Activated naive CD4-positive, alpha-beta T cell treated with anti-CD3 and anti-CD28 coated beads, Interleukin-2, amount 10 ng/mL, durations not matched to agents 7 days and 5 days (primary cell): ENCODE measurements at regions not wholly inside any gene's neighbourhood (a gene's known extent, or its start where the extent isn't known, plus 50 kb on each side); places are given as distances from the start of the nearest gene placed in this dataset.

Experiments
- CTCF ChIA-PET: fragments of 350-600 bp; sonication (Branson Sonifier 250); formaldehyde crosslinking; loops from one replicate; lab custom pipeline; 2021; ENCODE audit warnings: antibody characterized with exemption; lab: Charles Lee
- DNase-seq: peaks from one replicate; pipeline ENCODE4 v3.0.0-alpha.2; 2020
- H3K27ac Mint-ChIP-seq: one replicate; pipeline ENCODE4 v1.8.0; 2021; ENCODE audit warnings: mild to moderate bottlenecking, moderate library complexity, mixed read lengths
- H3K27me3 Mint-ChIP-seq: one replicate; pipeline ENCODE4 v1.8.0; 2021; ENCODE audit warnings: mild to moderate bottlenecking, mixed read lengths
- H3K36me3 Mint-ChIP-seq: one replicate; pipeline ENCODE4 v1.8.0; 2021; ENCODE audit warnings: mixed read lengths
- H3K4me1 Mint-ChIP-seq: one replicate; pipeline ENCODE4 v1.8.0; 2021; ENCODE audit warnings: mixed read lengths
- H3K4me3 Mint-ChIP-seq: one replicate; pipeline ENCODE4 v1.8.0; 2021; ENCODE audit warnings: mild to moderate bottlenecking, moderate library complexity, mixed read lengths
- H3K9me3 Mint-ChIP-seq: one replicate; pipeline ENCODE4 v1.8.0; 2021; ENCODE audit warnings: mixed read lengths

- Mint-ChIP-seq H3K36me3 (no peaks in the 10 kb centered on the region), H3K4me3 (no peak overlapping the region), H3K27ac (no peak overlapping the region), H3K27me3 (peaks cover 3% of the 10 kb centered on the region), H3K4me1 (no peaks in the 10 kb centered on the region), H3K9me3 (no peaks in the 10 kb centered on the region)
- no peak for DNase-seq
- CTCF ChIA-PET: no interaction called here
Observed at GRCh38 chr5:74061292-74061691, 435.3 kb downstream of the ARHGEF28 start.

GRCh38 chr5:74059706-74060105, 433.7 kb downstream of the ARHGEF28 start:
- H3K27me3 Mint-ChIP-seq: peaks cover 8% of the 10 kb centered on the region
- DNase-seq: no peak
- no peaks in the 10 kb centered on the region for H3K36me3 Mint-ChIP-seq
- H3K4me3 Mint-ChIP-seq: no peak overlapping the region
- H3K4me1 Mint-ChIP-seq: no peaks in the 10 kb centered on the region
- CTCF ChIA-PET: no interaction called here
- H3K9me3 Mint-ChIP-seq: no peaks in the 10 kb centered on the region
- H3K27ac Mint-ChIP-seq: no peak overlapping the region

GRCh38 chr5:74056789-74057164, 430.8 kb downstream of the ARHGEF28 start:
- H3K27me3 Mint-ChIP-seq: peaks cover 8% of the 10 kb centered on the region
- CTCF ChIA-PET: interaction anchor here (1.0 to 1.1 kb wide), 2 partner anchors 10 to 593 kb away, joined by 4 read pairs; no protein-coding TSS in a partner anchor

GRCh38 chr5:74056107-74056788, 430.3 kb downstream of the ARHGEF28 start:
- Mint-ChIP-seq H3K4me3 (no peak overlapping the region), H3K4me1 (no peaks in the 10 kb centered on the region), H3K9me3 (no peaks in the 10 kb centered on the region), H3K27ac (no peak overlapping the region), H3K27me3 (peaks cover 8% of the 10 kb centered on the region), H3K36me3 (no peaks in the 10 kb centered on the region)
- CTCF ChIA-PET: interaction anchor here (1.0 to 1.1 kb wide), 2 partner anchors 10 to 593 kb away, joined by 4 read pairs; no protein-coding TSS in a partner anchor
- DNase-seq: no peak

More at GRCh38 chr5:74056789-74057164, 430.8 kb downstream of the ARHGEF28 start:
- Mint-ChIP-seq H3K36me3 (no peaks in the 10 kb centered on the region), H3K27ac (no peak overlapping the region), H3K9me3 (no peaks in the 10 kb centered on the region), H3K4me3 (no peak overlapping the region), H3K4me1 (no peaks in the 10 kb centered on the region)
- DNase-seq: no peak

- Mint-ChIP-seq H3K4me3 (no peak overlapping the region), H3K27me3 (peaks cover 8% of the 10 kb centered on the region), H3K9me3 (no peaks in the 10 kb centered on the region), H3K36me3 (no peaks in the 10 kb centered on the region), H3K4me1 (no peaks in the 10 kb centered on the region), H3K27ac (no peak overlapping the region)
- no peak for DNase-seq
- CTCF ChIA-PET: interaction anchor here (1.0 to 1.1 kb wide), 2 partner anchors 9 to 594 kb away, joined by 4 read pairs; no protein-coding TSS in a partner anchor
Observed at GRCh38 chr5:74055486-74056106, 429.6 kb downstream of the ARHGEF28 start.

GRCh38 chr5:74054641-74055421, 428.8 kb downstream of the ARHGEF28 start:
- DNase-seq: no peak
- no peak overlapping the region for H3K4me3 Mint-ChIP-seq
- no peaks in the 10 kb centered on the region for H3K9me3 Mint-ChIP-seq
- CTCF ChIA-PET: no interaction called here
- H3K36me3 Mint-ChIP-seq: no peaks in the 10 kb centered on the region
- H3K27me3 Mint-ChIP-seq: peaks cover 8% of the 10 kb centered on the region
- no peak overlapping the region for H3K27ac Mint-ChIP-seq
- H3K4me1 Mint-ChIP-seq: no peaks in the 10 kb centered on the region

GRCh38 chr5:74054139-74054538, 428.1 kb downstream of the ARHGEF28 start:
- Mint-ChIP-seq H3K27me3 (peaks cover 5% of the 10 kb centered on the region), H3K27ac (no peak overlapping the region), H3K4me3 (no peak overlapping the region), H3K36me3 (no peaks in the 10 kb centered on the region), H3K9me3 (no peaks in the 10 kb centered on the region), H3K4me1 (no peaks in the 10 kb centered on the region)
- CTCF ChIA-PET: no interaction called here
- no peak for DNase-seq

- CTCF ChIA-PET: no interaction called here
- Mint-ChIP-seq H3K27ac (no peak overlapping the region), H3K9me3 (no peaks in the 10 kb centered on the region), H3K36me3 (no peaks in the 10 kb centered on the region), H3K4me3 (no peak overlapping the region), H3K4me1 (no peaks in the 10 kb centered on the region), H3K27me3 (peaks cover 8% of the 10 kb centered on the region)
- no peak for DNase-seq
Observed at GRCh38 chr5:74052441-74053221, 426.6 kb downstream of the ARHGEF28 start.

- Mint-ChIP-seq H3K4me1 (no peaks in the 10 kb centered on the region), H3K27me3 (peaks cover 9% of the 10 kb centered on the region), H3K4me3 (no peak overlapping the region), H3K36me3 (no peaks in the 10 kb centered on the region), H3K9me3 (no peaks in the 10 kb centered on the region), H3K27ac (no peak overlapping the region)
- no peak for DNase-seq
- CTCF ChIA-PET: no interaction called here
Observed at GRCh38 chr5:74051076-74051475, 425.1 kb downstream of the ARHGEF28 start.

- H3K4me3 Mint-ChIP-seq: no peak overlapping the region
- CTCF ChIA-PET: no interaction called here
- no peak for DNase-seq
- no peaks in the 10 kb centered on the region for H3K4me1 Mint-ChIP-seq
- H3K36me3 Mint-ChIP-seq: no peaks in the 10 kb centered on the region
- no peaks in the 10 kb centered on the region for H3K9me3 Mint-ChIP-seq
- H3K27me3 Mint-ChIP-seq: peaks cover 10% of the 10 kb centered on the region
- H3K27ac Mint-ChIP-seq: no peak overlapping the region
Observed at GRCh38 chr5:74044936-74045335, 418.9 kb downstream of the ARHGEF28 start.

GRCh38 chr5:74042959-74043358, 417.0 kb downstream of the ARHGEF28 start:
- H3K4me3 Mint-ChIP-seq: no peak overlapping the region
- H3K36me3 Mint-ChIP-seq: no peaks in the 10 kb centered on the region
- no peak for DNase-seq
- H3K4me1 Mint-ChIP-seq: no peaks in the 10 kb centered on the region
- CTCF ChIA-PET: no interaction called here
- H3K27ac Mint-ChIP-seq: no peak overlapping the region
- H3K27me3 Mint-ChIP-seq: peaks cover 10% of the 10 kb centered on the region
- no peaks in the 10 kb centered on the region for H3K9me3 Mint-ChIP-seq

GRCh38 chr5:74042559-74042958, 416.6 kb downstream of the ARHGEF28 start:
- Mint-ChIP-seq H3K27me3 (peaks cover 7% of the 10 kb centered on the region), H3K4me1 (no peaks in the 10 kb centered on the region), H3K27ac (no peak overlapping the region), H3K36me3 (no peaks in the 10 kb centered on the region), H3K9me3 (no peaks in the 10 kb centered on the region), H3K4me3 (no peak overlapping the region)
- DNase-seq: no peak
- CTCF ChIA-PET: no interaction called here

- no peak overlapping the region for H3K27ac Mint-ChIP-seq
- CTCF ChIA-PET: no interaction called here
Observed at GRCh38 chr5:74041913-74042312, 415.9 kb downstream of the ARHGEF28 start.

More at GRCh38 chr5:74041913-74042312, 415.9 kb downstream of the ARHGEF28 start:
- no peaks in the 10 kb centered on the region for H3K4me1 Mint-ChIP-seq
- H3K27me3 Mint-ChIP-seq: peaks cover 7% of the 10 kb centered on the region
- DNase-seq: no peak
- no peaks in the 10 kb centered on the region for H3K36me3 Mint-ChIP-seq
- no peak overlapping the region for H3K4me3 Mint-ChIP-seq
- H3K9me3 Mint-ChIP-seq: no peaks in the 10 kb centered on the region
